ENCODE measurements at regions not wholly inside any gene's neighbourhood (a gene's known extent, or its start where the extent isn't known, plus 50 kb on each side); places are given as distances from the start of the nearest gene placed in this dataset.

DNA sequence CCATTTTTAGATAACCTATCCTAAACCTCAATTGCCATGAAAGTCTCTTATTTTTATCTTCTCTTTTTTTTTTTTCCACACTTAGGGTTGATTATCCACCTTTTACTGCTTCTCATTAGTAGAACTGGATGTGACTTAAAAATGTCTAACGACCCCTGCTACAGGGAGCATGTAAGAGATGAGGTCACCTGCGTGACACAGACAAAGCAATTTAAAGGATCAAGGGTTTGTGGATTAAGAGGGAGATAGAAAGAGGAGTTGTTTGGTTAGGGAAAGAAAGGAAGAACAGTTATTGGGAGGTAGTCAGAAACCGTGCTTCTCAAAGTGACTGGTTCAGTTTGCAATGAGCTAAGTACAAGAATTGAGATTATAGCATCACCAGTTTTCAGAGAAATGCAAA is 239.1 kb downstream of the ALX1 start:
- H3F3A ChIP-seq (ENCODE audit: low read depth), result no peaks in the 10 kb centered on the region
- no peaks in the 10 kb centered on the region for H3K36me3 ChIP-seq (ENCODE audit: insufficient read depth, low read length)
- H3K79me2 ChIP-seq (ENCODE audit: insufficient read depth, low read length), result no peaks in the 10 kb centered on the region
- no peak overlapping the region for H3K9ac ChIP-seq (ENCODE audit: low read depth, low read length, poor library complexity, severe bottlenecking)
- no peaks in the 10 kb centered on the region for H3K9me2 ChIP-seq (replicated peaks; ENCODE audit: low read depth, low read length)
- no peaks in the 10 kb centered on the region for H4K20me1 ChIP-seq (ENCODE audit: insufficient read depth, low read length, poor library complexity, severe bottlenecking)
- H3K9me3 ChIP-seq (ENCODE audit: insufficient read depth, low read depth, low read length), result no peaks in the 10 kb centered on the region
- H3K4me3 ChIP-seq (ENCODE audit: low read length, poor library complexity, severe bottlenecking), result no peak overlapping the region
- H3K27me3 ChIP-seq (ENCODE audit: insufficient read depth, low read length, poor library complexity, severe bottlenecking), result no peaks in the 10 kb centered on the region
- H3K4me1 ChIP-seq (ENCODE audit: insufficient read depth, low read length, poor library complexity, severe bottlenecking), result no peaks in the 10 kb centered on the region
- H2AFZ ChIP-seq (ENCODE audit: low read length), result no peak overlapping the region
- TF ChIP-seq EZH2phosphoT487 (IDR thresholded peaks at IDR 0.05; ENCODE audit: borderline replicate concordance), result no peak
- TF ChIP-seq, protein P1, sequence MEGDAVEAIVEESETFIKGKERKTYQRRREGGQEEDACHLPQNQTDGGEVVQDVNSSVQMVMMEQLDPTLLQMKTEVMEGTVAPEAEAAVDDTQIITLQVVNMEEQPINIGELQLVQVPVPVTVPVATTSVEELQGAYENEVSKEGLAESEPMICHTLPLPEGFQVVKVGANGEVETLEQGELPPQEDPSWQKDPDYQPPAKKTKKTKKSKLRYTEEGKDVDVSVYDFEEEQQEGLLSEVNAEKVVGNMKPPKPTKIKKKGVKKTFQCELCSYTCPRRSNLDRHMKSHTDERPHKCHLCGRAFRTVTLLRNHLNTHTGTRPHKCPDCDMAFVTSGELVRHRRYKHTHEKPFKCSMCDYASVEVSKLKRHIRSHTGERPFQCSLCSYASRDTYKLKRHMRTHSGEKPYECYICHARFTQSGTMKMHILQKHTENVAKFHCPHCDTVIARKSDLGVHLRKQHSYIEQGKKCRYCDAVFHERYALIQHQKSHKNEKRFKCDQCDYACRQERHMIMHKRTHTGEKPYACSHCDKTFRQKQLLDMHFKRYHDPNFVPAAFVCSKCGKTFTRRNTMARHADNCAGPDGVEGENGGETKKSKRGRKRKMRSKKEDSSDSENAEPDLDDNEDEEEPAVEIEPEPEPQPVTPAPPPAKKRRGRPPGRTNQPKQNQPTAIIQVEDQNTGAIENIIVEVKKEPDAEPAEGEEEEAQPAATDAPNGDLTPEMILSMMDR (conservative IDR thresholded peaks at IDR 0.05; ENCODE audit: low read length), result no peak
- no peak overlapping the region for H3K4me2 ChIP-seq (ENCODE audit: low read depth, low read length, poor library complexity, severe bottlenecking)

DNA sequence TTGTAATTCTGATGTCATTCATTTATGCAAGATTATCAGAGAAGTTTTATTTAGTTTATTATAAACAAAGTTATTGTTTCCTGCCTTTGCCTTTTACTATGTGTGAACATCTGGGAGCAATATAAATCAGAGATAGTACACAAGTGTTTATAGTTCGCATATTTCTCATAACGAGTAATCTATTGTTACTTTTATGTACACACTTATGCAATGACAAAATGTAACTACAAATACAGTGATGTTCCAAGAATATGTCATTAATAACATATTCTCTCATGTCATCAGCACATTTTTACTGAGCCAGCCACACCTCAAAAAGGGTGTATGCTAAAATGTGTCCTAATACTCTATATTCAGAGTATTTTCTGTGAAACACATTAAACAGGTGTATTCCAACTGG is 243.2 kb downstream of the ALX1 start:
- no peak overlapping the region for H3K4me3 ChIP-seq (ENCODE audit: low read length, poor library complexity, severe bottlenecking)
- H3K9me2 ChIP-seq (replicated peaks; ENCODE audit: low read depth, low read length), result no peaks in the 10 kb centered on the region
- H3K9ac ChIP-seq (ENCODE audit: low read depth, low read length, poor library complexity, severe bottlenecking), result no peak overlapping the region
- no peaks in the 10 kb centered on the region for H3K79me2 ChIP-seq (ENCODE audit: insufficient read depth, low read length)
- no peaks in the 10 kb centered on the region for H3K9me3 ChIP-seq (ENCODE audit: insufficient read depth, low read depth, low read length)
- H3K4me1 ChIP-seq (ENCODE audit: insufficient read depth, low read length, poor library complexity, severe bottlenecking), result peaks cover 17% of the 10 kb centered on the region
- no peaks in the 10 kb centered on the region for H3K36me3 ChIP-seq (ENCODE audit: insufficient read depth, low read length)
- TF ChIP-seq EZH2phosphoT487 (IDR thresholded peaks at IDR 0.05; ENCODE audit: borderline replicate concordance), result no peak
- TF ChIP-seq, protein P1 (conservative IDR thresholded peaks at IDR 0.05; ENCODE audit: low read length), result no peak
- H2AFZ ChIP-seq (ENCODE audit: low read length), result no peak overlapping the region
- no peak overlapping the region for H3K4me2 ChIP-seq (ENCODE audit: low read depth, low read length, poor library complexity, severe bottlenecking)
- no peaks in the 10 kb centered on the region for H3F3A ChIP-seq (ENCODE audit: low read depth)
- H4K20me1 ChIP-seq (ENCODE audit: insufficient read depth, low read length, poor library complexity, severe bottlenecking), result no peaks in the 10 kb centered on the region
- no peaks in the 10 kb centered on the region for H3K27me3 ChIP-seq (ENCODE audit: insufficient read depth, low read length, poor library complexity, severe bottlenecking)

- no peaks in the 10 kb centered on the region for H4K20me1 ChIP-seq (ENCODE audit: insufficient read depth, low read length, poor library complexity, severe bottlenecking)
- no peaks in the 10 kb centered on the region for H3K27me3 ChIP-seq (ENCODE audit: insufficient read depth, low read length, poor library complexity, severe bottlenecking)
- no peaks in the 10 kb centered on the region for H3K9me2 ChIP-seq (replicated peaks; ENCODE audit: low read depth, low read length)
- no peaks in the 10 kb centered on the region for H3K9me3 ChIP-seq (ENCODE audit: insufficient read depth, low read depth, low read length)
- peaks cover 17% of the 10 kb centered on the region for H3K4me1 ChIP-seq (ENCODE audit: insufficient read depth, low read length, poor library complexity, severe bottlenecking)
- H3K4me2 ChIP-seq (ENCODE audit: low read depth, low read length, poor library complexity, severe bottlenecking), result peak overlapping the region; percentile 63
- H3F3A ChIP-seq (ENCODE audit: low read depth), result no peaks in the 10 kb centered on the region
- TF ChIP-seq, protein P1 (conservative IDR thresholded peaks at IDR 0.05; ENCODE audit: low read length), result no peak
- TF ChIP-seq EZH2phosphoT487 (IDR thresholded peaks at IDR 0.05; ENCODE audit: borderline replicate concordance), result no peak
- peak overlapping the region; percentile 53 for H3K9ac ChIP-seq (ENCODE audit: low read depth, low read length, poor library complexity, severe bottlenecking)
- H2AFZ ChIP-seq (ENCODE audit: low read length), result peak overlapping the region; percentile 89
- H3K4me3 ChIP-seq (ENCODE audit: low read length, poor library complexity, severe bottlenecking), result peak overlapping the region; percentile 37
- no peaks in the 10 kb centered on the region for H3K79me2 ChIP-seq (ENCODE audit: insufficient read depth, low read length)
- no peaks in the 10 kb centered on the region for H3K36me3 ChIP-seq (ENCODE audit: insufficient read depth, low read length)
Measured at GRCh38 chr12:85527192-85527591, 247.2 kb downstream of the ALX1 start.

Data from Loucy (cell line).